Effector CD8-positive, alpha-beta T cell (primary cell): ENCODE measurements at regions not wholly inside any gene's neighbourhood (a gene's known extent, or its start where the extent isn't known, plus 50 kb on each side); places are given as distances from the start of the nearest gene placed in this dataset.

Experiments used
- DNase-seq: peaks from one replicate; lab custom pipeline; 2025; lab: John Stamatoyannopoulos, UW

DNA sequence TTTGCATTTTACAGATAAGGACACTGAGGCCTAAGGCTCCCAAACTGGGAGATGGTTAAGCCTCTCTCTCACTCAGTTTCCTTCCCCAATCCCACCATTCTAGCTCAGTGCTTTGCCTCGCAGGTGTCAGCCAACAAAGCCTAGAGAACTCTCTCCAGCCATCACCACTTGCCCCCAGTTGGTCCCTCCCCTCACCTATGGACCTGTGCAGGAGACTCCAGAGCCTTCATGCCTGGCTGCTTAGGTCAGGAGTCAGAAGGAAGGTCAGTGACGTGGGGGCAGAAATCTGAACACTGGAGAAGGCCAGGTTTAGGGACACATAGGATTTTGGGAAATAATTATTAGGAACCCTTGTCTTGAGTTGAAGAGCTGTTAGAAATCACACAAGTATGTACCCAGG, 295.3 kb downstream of the PTPRU start:
- no peak for DNase-seq

DNA sequence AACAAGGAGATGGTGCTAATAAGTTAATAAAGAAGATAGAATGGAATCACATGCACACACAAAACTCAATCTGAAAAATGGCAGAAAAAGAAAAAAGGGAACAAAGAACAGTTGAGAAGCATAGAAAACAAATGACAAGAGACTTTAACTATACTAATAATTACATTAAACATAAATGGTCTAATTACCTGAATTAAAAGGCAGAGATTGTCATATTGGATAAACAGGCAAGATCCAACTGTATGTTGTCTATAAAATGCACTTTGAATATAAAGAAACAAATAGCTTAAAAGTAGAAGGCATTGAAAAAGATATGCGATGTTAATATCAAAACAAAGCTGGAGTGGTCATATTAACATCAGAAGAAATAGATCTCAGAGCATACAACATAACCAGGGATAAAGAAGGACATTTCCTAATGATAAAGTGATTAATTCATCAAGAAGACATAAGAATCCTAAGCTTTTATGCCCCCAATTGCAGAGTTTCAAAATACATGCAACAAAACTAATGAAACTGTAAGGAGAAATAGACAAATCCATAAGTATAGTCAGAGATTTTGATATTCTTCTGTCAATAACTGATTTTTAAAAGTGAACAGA, 293.5 kb downstream of the PTPRU start:
- DNase-seq: no peak

DNA sequence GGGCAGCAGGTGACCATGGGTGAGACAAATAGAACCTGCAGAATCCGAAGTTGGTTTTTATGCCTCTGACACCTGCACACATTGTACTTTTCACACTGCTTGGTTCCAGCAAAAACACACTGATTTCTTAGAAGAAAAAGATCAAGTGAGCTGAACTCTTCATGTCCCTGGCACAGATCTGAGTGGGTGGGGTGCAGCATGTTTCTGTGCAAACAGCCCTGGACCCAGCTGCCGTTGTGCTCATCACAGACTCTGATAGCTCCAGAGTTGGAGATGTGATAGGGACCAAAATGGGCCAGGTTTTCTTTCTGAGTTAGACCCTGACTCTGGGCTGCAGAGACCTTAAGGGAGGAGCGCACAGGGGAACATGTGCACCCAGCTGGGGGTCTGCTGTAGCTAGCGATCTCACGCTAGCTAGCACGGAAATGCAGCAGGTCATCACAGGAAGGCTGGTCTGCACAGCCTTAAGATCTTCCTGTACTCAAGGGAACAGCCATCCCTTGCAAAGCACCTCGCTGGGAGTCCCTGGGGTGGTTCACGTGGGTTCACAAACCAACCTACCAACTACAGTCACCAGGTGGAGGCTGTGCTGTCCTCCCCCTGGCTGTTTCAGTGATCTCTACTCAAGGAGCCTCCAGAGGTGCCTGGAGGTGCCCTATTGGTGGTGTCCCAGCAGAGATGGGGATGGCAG, 291.1 kb downstream of the PTPRU start:
- no peak for DNase-seq

DNA sequence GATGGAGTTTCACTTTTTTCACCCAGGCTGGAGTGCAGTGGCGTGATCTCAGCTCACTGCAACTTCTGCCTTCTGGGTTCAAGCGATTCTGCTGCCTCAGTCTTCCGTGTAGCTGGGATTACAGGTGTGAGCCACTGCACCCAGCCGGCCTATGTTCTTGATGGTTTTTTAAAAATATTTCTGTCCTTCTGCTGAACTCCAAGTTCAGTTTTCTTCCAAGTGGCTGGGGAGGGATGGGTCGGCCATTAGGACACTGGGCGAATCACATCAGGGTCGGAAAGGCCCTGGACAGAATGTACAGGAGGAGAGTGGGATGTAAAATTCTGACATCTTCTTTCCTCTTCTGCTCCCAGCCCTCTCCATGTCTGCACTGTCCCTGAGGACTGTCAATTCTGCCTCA, 289.6 kb downstream of the PTPRU start:
- no peak for DNase-seq

DNA sequence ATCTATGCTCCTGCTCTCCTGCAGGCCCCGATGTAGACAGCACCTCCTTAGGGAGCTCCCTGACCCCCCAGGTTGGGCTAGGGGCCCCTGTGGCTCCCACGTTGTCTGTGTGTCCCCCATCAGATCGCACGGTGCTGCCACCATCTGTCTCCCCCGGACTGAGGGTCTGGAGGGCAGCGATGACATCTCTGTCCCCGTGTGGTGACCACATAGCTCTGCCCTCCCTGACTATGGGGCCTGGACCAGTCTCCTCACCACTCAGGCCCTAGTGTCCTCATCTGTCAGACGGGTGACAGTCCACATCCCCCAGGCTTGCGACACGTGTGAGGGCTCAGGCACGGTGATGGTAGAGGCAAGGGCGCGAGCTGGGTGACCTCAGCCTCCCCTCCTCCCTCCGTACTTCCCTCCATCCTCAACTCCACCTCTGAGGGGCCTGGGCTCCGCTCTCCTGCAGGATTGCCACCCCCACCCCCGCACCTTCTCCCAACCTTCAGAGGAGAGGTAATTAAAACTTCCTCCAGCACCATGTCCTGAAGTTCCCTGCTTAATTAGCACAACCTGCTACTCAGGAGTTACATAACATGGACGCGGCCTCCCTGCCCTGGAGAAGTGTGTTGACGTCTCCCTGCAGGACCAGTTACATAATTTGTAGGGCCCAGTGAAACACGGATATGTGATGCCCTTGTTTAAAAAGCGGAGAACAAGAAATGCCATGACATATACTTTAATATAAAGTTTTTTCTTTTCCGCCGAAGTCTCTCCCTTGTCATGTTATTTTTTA, 288.2 kb downstream of the PTPRU start:
- no peak for DNase-seq

DNA sequence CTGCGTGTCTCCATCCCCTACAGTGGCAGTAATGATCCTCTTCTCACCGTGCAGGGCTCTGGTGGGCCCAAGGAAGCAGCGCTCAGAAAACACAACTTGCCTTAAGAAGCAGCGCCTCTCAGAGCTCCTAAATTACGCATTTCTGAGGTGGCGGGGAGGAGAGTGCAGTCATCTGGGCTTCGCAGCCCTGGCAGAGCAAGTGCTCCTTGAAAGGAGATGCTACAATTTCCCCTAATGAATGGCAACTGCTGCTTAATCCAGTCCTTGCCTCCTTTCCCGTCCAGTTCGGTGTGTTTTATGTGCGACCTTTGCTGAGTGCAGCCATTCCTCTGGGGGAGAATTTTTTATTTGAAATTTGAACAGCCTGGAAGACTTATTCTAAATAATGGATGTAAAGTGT, 287.3 kb downstream of the PTPRU start:
- DNase-seq: no peak

DNA sequence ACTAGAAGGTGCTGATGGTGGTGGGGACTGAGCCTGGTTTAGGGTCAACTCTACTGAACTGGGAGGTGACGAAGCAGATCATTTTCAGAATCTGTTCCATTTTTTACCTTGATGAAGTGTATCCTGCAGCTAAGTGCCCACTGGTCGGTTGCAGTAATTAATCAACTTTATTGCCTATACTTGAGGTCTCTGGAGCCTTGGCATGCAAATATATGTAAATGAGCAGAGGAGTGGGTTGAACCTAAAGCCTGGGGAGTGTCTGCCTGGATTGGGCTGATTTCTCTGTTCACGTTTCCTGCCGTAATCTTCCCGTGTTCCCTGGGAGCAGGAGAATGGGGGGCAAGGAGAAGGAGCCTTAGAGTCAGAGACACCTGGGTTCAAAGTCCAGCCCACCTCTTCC, 286.8 kb downstream of the PTPRU start:
- DNase-seq: no peak

DNA sequence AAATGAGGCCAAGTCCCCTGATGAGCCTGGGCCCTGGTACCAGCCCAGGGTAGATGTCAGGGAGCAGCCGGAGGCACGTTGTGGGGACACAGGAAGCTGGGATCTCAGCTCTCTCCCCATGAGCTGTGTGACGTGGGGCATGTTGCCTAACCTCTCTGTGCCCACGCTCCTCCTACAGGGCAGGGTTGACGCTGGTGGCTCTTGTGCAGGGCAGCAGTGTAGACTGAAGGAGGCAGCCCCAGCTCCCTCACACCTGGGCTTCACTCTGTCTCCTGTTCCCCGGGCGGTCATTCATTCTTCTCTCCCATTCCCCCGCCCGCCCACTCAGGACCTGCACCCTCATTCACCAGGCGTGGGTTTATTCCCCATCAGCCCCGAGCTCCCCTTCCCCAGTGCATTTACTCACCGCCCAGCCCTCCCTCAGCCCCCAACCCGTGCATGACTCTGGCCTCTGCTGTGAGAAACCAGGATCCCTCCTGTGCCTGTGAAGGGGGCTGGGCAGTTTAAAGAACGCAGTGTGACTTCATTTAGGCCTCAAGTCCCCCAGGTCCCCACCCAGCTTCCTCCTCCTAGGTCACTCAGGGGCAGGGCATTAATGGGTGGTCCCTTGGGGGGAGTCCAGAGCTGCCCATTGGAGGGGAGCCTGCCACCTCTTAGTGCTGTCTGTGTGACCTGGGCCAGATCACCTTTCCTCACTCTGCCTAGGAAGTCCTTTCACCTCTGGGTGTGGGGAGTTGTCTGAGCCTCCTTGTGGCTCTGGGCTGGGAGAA, 285.7 kb downstream of the PTPRU start:
- DNase-seq: no peak

DNA sequence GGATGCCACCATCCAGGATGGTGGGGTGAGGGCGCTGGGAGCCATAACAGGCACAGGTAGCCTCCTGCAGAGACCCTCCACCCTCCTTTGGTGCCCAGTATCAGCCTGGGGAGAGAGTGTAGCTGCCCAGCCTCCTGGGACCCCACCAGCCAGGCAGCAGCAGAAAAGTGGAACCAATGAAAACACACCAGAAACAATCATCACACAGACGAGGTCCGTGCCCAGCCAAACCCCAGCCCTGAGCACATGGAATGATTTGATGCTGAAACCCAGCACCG, 285.1 kb downstream of the PTPRU start:
- no peak for DNase-seq

DNA sequence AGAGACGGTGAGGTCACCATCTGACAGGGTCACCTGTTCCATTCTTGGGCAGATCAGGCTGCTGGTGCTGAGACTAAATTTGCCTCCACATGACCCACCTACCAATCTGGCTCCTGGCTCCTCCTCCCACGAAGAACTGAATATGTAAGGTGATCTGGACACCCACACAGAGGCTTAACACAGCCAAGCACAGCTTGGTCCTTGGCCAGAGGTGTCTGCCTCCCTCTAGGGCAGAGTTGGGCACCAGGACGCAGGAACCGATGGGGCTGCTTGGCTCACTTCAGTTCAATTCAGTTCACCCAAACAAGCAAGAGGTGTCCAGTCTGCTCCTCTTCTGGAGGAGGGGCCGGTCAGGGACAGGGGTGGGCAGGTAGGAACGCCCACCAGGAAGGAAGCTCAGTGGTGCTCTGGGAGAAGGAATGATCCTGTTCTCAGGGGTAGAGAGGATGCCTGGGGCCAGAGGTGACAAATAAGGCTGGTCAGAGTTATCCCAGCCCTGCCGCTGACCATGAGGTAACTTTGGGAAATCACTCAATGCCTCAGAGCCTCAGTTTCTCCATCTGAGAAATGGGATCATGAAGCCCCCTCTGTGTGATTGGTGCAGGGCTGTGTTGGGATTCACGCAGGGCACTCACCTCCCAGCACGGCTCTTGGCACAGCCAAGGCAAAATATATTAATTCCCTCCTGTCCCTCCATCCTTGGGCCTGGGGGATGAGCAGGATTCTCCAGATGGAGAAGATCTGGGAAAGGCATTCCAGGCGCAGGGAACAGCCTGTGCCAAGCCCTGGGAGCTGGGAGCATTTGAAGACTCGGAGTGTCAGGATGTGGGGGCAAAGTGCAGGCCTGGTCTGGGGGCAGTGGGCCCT, 284.5 kb downstream of the PTPRU start:
- no peak for DNase-seq

DNA sequence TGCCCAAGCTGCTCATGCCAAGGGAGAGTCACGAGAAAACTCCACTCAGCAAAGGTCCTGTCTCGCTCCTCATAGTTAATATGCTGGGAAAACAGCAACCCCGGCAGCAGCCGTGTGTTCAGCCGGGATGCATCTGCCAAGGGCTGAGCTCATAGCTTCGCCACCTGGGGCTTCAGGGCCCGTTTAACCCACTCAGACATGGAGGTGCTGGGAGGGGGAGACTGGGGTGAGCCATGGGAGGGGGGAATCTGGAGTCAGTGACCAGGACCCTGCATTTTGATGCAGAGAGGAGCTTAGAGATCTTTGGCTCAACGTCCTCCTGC, 283.4 kb downstream of the PTPRU start:
- DNase-seq: no peak

DNA sequence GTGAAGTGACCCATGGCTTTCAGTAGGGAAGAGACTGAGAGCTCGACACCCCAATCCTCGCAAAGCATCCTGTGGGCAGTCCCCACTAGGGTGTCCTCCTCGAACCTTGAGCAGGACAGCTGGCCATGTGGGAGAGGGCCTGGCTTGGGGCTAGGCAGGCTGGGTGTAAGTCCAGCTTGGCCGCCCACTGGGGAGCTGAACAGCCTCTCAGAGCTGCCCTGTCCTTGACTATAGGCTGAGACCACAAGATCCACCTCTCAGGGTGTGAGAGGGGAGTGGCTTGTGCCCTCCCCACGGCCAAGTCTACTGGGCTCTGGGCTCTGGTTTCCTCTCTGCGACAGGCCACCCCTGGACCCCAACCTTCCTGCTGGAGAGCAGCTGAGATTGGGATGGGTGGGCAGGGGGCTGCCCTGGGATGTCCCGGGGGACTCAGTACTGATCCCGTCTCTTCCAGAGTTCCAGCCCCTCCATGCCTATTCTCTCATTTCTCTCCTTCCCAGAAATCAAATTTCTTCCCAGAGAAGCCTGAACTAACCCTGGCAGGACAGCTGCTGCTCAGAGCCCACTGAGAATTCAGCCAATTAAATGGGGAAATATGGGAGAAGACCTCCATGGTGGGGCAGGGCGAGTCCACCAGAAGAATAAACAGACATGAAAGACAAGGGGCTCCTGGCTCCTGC, 282.9 kb downstream of the PTPRU start:
- DNase-seq: no peak

DNA sequence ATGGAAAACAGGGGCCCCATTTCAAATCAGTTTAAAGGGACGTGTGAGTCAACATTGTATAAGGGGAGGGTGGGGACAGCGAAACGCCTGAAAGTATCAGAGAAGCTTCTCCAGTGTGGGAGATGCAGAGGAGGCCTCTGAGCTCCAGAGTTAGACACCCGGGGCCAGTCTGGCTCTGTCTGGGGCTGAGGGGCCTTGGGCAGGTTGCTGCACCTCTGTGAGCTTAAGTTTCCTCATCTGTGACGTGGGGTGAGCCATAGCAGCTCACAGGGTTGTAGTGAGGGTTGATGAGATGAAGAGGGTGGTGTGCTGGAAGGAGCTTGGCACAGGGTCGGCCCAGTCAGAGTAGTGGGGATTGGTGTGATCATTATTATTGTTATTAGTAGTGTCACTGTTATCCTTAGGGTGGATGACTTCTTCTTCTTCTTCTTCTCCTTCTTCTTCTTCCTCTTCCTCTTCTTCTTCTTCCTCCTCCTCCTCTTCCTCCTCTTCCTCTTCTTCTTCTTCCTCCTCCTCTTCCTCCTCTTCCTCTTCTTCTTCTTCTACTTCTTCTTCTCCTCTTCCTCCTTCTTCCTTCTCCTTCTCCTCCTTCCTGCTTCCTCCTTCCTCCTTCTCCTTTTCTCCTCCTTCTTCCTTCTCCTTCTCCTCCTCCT, 282.0 kb downstream of the PTPRU start:
- DNase-seq: no peak

DNA sequence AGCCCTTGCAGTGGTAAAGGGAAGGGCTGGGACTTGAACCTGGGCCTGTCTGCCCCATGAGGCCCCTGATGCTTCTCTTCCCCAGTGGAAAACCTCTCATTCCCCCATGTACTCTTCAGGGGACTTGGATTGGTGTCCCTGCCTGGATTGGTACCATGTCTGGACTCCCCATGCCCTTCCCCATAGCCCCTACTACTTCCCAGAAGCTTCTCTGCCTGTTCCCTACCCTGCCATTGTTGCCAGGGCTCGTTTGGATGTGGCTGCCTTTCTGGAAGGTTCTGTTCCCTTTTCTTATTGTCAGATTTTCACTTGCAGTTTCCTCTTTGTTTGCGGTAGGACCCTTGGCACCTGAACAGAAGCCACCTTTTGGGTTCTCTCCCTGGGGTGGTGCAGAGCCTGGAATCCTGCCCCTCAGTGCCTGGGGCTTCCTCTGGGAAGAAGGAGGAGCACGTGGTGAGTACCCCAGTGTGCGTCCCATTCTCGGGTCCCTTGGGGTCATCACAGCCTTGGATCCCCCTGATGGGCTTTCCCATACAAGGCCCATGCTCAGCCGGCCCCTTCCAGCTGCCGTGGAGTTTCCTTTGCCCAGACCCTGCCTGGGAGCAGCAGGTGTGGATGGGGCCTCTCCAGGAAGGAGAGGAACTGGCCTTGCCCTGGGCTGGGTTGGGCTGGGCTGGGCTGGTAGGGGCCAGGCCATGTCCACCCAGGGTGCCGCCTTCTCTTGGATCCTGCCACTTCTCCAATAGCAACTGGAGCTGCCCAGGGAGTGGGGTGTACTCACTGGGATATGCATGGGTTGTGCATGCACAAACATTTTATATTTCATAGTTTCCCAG, 281.1 kb downstream of the PTPRU start:
- no peak for DNase-seq

DNA sequence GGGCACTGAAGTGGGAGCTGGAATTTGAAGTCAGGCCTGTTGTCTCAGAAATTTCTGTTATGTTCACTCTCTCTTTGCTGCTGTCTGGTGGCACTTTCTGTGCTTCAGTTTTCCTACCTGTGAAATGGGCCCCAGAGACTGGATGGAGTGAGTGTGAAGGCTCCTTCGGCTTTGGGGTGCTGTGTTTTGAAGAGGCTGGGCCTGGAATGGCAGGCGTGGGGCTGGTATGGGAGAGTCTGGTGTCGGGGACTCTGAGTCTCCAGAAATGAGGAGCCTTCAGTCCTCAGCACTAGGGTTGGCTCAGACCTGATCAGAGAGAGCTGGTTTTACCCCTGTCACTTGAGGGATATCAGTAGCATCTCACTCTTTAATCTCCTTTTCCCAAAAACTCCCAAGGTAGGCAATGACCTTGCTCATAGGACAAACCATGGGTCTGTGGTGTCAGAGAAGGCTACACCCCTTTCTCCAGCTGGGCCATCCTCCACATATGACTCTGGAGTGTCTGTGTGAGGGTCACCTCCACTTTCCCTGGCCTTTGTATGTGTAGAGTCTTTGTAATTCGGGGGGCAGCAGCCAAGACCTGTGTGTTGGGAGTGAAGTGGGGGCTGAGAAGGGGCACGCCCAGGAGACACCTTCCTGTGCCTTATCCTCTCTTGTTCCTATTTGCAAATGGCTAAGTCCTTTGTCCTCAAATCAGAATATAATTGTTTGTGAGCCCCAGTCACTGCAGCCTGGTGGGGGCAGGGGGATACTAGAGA, 279.9 kb downstream of the PTPRU start:
- no peak for DNase-seq

DNA sequence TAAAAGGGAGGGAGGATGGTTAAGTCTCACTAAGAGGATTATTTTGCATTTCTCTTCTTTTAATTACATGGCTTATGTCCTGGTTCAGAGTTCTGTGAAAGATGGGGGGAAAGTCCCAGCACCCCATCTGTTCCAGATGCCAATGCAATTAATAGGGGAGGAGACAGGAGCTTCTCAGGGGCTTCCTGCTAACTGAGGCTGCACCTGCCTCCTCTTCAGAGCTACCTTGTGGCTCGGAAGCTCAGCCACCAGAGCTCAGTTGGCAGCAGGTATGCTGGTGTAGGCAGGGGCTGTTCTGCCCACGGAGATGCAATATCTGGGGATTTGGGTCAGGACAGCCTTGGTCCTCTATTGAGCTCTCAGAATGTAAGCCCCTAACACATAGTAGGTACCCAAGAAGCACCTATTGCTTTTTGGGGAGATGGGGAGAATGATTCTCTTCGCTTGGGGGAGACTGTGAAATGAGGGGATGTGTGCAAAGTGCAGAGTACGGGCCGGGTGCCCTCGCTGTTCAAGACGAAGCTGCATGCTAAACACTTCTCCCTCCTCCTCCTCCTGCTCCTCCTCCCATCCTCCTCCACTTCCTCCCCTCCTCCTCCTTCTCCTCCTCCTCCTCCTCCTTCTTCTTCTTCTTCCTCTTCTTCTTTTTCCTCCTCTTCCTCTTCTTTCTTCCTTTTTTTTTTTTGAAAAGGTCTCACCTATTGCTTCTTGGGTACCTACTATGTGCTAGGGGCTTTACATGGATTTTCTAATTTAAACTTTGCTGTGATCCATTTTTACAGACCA, 279.0 kb downstream of the PTPRU start:
- DNase-seq: no peak

DNA sequence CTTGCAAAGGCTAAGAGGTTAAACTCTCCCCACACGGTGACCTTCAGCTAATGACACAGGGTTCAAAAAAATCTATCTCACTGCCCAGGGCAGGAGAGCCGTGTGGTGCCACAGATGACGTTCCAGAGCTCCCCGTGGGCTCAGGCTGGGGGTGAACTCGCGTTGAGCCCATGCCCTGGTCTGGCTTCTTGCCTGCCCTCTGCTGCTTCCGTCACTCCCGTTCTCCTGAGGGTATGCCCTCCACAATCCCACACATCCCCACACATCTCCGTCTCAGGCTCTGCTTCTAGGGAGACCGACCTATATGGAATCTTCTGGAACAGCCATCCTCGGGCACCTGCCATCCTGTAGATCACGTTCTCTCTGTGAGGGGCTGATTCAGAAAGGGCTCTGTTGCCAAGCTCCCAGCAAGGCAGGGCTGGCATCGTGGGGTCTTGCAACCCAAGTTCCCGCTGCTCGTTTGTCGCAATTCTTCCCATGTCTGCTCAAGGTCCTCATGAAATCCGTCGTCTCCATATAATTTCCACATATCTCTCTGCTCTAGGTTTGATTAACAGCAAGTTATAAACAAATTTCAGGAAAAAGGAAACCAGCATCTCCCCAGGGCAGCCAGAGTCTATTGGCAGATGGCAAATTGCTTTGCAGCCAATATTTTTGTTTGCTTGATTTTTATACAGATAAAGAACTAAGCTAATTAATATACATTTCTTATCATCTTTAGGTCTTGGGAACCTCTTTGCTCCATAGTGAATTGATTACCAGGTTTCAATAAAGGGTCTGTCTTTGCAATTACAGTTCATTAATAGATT, 278.2 kb downstream of the PTPRU start:
- DNase-seq: no peak

DNA sequence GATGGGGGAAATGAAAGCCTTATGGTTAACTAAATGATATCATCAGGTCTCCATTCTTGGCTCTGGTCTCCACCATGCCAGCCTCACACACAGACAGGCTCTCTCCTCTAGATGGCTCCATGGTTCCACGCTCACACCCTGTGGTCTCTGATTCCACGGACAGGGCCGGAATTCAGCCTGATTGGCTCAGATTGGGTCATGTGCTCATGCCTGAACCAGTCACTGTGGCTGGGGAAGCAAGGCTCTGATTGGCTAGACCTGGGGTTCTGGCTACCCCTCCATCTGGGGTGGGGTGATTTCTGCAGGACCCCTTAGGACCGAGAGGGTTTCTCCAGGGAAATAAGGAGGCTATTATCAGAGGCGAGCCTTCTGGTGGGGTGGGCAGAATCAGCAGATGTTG, 277.0 kb downstream of the PTPRU start:
- DNase-seq: no peak
